Natural killer cell treated with Interleukin-12 subunit alpha and Interleukin-12 subunit beta and Interleukin-15 and Interleukin-18, amount 100 ng/mL, for 72 hours (primary cell): ENCODE measurements at regions not wholly inside any gene's neighbourhood (a gene's known extent, or its start where the extent isn't known, plus 50 kb on each side); places are given as distances from the start of the nearest gene placed in this dataset.

Source experiments
- ATAC-seq, 2 donors: fragments of 150-1000 bp; cut with Tn5 transposase in 1 of 2; sonication (Bioruptor Pico), chemical (Tn5 transposase) in 1 of 2; 2 replicates each; pipeline ENCODE4 v1.10.0; 2021
- DNase-seq: peaks from one replicate; pipeline ENCODE4 v3.0.0; 2022; ENCODE audit warnings: low spot score
- H3K27ac Mint-ChIP-seq, 2 donors: 1 replicate in 1 of 2; 2 replicates in 1 of 2; pipeline ENCODE4 v1.8.0; 2022; ENCODE audit warnings: mixed read lengths in 2 of 2, mild to moderate bottlenecking in 1 of 2, moderate library complexity in 1 of 2
- H3K27me3 Mint-ChIP-seq, 2 donors: 1 replicate in 1 of 2; 2 replicates in 1 of 2; pipeline ENCODE4 v1.8.0; 2022; ENCODE audit warnings: mixed read lengths in 2 of 2
- H3K36me3 Mint-ChIP-seq: one replicate; pipeline ENCODE4 v1.8.0; 2022; ENCODE audit warnings: mixed read lengths
- H3K4me1 Mint-ChIP-seq, 2 donors: 1 replicate in 1 of 2; 2 replicates in 1 of 2; pipeline ENCODE4 v1.8.0; 2022; ENCODE audit warnings: low read depth in 2 of 2, mixed read lengths in 2 of 2, mild to moderate bottlenecking in 1 of 2
- H3K4me3 Mint-ChIP-seq: one replicate; pipeline ENCODE4 v1.8.0; 2022; ENCODE audit warnings: mixed read lengths
- H3K9me3 Mint-ChIP-seq: 2 replicates; pipeline ENCODE4 v1.8.0; 2022; ENCODE audit warnings: mixed read lengths

DNA sequence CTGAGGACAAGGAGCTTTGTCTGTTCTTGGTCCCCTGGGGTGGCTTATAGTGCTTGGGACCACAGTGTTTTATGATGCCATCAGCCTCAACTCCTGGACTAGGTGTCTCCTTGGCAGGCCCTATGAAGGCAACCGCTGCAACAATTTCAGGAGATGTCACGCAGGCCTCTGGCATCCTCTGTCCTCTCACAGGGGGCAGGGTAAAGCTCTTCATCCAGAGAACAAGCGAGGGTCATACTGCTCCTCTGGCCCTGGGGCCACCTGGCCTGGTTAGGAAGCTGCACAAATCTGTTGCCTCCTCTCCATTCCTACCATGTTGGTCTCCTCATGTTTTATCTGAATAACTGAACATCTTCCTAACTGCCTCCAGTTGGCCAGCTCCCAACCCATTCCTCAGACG lies 148.9 kb upstream of the SPEF2 start:
- Mint-ChIP-seq H3K36me3 (no peaks in the 10 kb centered on the region), H3K4me3 (no peak overlapping the region), H3K4me1 (no peaks in the 10 kb centered on the region), H3K27me3 (peaks cover 0 to 10% of the 10 kb centered on the region in 2 donors), H3K27ac (no peak overlapping the region), H3K9me3 (no peaks in the 10 kb centered on the region)
- DNase-seq (no peak), ATAC-seq (no peak)

DNA sequence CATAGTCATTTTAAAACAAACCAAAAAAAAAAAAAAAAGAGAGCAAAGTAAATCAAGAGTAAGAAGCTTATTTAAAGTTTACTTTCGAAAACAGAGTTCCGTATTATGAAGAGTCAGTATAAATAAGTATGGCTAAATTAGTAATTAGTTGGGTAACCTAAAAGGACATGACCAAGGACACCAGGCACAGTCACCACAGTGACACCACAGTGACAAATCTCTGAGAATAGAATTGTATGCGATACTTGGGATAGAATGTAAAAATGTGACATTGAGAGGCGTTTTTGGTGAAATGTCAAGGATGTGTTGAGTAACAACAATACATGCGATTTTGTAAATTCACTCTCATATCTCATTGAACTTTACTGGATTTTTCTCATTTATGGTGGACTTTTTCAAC lies 150.9 kb upstream of the SPEF2 start:
- H3K9me3 Mint-ChIP-seq, result no peaks in the 10 kb centered on the region
- ATAC-seq, result no peak
- no peaks in the 10 kb centered on the region for H3K4me1 Mint-ChIP-seq
- H3K4me3 Mint-ChIP-seq, result no peak overlapping the region
- H3K27ac Mint-ChIP-seq, result no peak overlapping the region
- peaks cover 0 to 5% of the 10 kb centered on the region in 2 donors for H3K27me3 Mint-ChIP-seq
- DNase-seq, result no peak
- no peaks in the 10 kb centered on the region for H3K36me3 Mint-ChIP-seq

DNA sequence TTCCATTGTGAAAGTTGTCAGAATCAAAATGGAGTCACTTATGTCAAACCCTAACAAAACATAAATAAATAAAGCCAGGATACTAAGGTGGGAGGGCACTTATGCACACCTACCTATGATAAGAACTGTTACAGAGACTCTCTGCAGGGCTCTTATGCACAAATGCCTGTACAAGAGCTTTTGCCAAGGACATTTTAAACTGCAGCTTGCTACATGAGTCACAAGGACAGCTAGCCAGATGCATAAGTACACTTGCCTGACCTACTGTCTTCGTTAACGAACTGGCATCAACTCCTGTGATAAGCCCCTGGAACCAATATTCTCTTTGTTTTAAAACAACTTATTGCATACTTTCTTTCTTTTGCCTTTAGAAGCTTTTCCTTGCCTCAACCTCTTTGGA lies 152.9 kb upstream of the SPEF2 start:
- Mint-ChIP-seq H3K9me3 (no peaks in the 10 kb centered on the region), H3K4me3 (no peak overlapping the region), H3K36me3 (no peaks in the 10 kb centered on the region), H3K4me1 (no peaks in the 10 kb centered on the region), H3K27me3 (peaks cover 0 to 4% of the 10 kb centered on the region in 2 donors), H3K27ac (no peak overlapping the region)
- DNase-seq (no peak), ATAC-seq (no peak)

DNA sequence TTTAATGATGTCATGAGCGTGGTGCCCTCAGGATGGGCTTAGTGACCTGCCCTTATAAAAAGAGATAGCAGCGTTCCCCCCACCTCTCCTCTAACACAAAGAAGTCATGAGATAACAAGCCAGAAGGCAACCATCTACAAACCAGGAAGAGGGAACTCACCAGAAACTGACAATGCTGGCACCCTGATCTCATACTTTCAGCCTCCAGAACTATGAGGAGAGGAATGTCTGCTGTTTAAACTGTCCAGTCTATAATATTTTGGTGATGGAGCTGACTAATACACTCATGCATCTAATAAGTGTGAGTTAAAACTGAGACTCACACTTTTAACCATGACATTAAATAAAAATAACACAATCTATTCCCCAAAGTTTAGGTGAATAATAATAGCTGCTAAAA lies 156.1 kb upstream of the SPEF2 start:
- no peak for ATAC-seq
- Mint-ChIP-seq H3K36me3 (no peaks in the 10 kb centered on the region), H3K4me3 (no peak overlapping the region), H3K27ac (no peak overlapping the region), H3K4me1 (no peaks in the 10 kb centered on the region), H3K27me3 (peaks cover 0 to 2% of the 10 kb centered on the region in 2 donors), H3K9me3 (peaks cover 3% of the 10 kb centered on the region)
- no peak for DNase-seq

DNA sequence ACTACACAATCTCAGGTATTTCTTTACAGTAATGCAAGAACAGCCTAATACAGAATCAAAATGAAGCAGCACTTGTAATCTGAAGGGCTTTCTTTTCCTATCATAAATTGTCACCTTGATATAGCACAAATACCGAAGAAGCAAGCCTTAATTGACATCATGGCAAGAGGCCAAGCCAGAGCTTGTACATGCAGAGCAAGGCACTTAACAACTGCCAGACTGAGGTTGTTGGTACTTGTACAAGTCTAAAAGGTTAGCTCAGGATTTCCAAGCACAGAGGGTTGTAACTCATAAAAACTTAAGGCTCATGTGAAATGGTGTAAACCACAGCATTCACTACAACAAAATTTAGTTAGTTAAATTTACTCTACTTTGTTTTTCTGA lies 158.8 kb upstream of the SPEF2 start:
- DNase-seq (no peak), ATAC-seq (no peak)
- Mint-ChIP-seq H3K4me1 (no peaks in the 10 kb centered on the region), H3K4me3 (no peak overlapping the region), H3K27me3 (no peaks in the 10 kb centered on the region), H3K27ac (no peak overlapping the region), H3K9me3 (peaks cover 3% of the 10 kb centered on the region), H3K36me3 (no peaks in the 10 kb centered on the region)

DNA sequence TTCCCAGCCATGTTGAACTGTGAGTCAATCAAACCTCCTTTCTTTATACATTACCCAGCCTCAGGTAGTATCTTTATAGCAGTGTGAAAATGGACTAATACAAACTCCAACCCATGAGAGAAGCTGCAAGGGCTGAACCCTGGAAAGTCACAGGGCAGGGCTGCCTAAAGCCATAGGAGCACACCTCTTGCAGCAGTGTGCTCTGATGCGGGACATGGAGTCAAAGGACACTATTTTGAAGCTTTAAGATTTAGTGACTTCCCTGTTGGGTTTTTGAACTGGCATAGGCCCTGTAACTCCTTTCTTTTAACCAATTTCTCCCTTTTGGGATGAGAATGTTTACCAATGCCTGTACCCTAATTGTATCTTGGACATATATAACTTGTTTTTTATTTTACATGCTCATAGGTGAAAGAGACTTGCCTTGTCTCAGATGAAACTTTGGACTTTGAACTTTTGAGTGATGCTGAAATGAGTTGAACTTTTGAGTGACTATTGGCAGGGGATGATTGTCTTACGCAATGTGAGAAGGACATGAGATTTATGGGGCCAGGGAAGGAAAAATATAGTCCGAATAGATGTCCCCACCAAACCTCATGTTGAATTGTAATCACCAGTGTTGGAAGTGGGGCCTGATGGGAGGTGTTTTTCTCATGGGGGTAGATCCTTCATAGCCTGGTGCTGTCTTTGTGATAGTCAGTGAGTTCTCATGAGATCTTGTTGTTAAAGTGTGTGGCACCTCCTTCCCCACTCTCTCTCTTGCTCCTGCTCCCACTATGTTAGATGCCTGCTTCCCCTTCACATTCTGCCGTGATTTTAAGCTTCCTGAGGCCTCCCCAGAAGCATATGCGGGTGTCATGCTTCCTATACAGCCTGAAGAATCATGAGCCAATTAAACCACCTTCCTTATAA lies 159.5 kb upstream of the SPEF2 start:
- Mint-ChIP-seq H3K9me3 (peaks cover 3% of the 10 kb centered on the region), H3K27me3 (no peaks in the 10 kb centered on the region), H3K27ac (no peak overlapping the region), H3K36me3 (no peaks in the 10 kb centered on the region), H3K4me3 (no peak overlapping the region), H3K4me1 (no peaks in the 10 kb centered on the region)
- no peak for DNase-seq
- ATAC-seq, result no peak

DNA sequence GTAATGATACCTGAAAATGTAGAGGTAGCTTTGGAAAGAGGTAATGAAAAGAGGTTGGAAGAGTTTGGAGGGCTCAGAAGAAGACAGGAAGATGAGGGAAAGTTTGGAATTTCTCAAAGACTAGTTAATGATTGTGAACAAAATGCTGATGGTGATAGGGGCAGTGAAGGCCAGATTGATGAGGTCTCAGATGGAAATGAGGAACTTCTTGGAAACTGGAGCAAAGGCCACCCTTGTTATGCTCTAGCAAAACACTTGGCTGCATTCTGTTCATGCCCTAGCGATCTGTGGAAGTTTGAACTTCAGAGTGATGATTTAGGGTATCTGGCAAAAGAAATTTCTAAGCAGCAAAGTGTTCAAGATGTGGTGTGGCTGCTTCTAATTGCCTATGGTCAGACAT lies 161.2 kb upstream of the SPEF2 start:
- ATAC-seq (no peak), DNase-seq (no peak)
- Mint-ChIP-seq H3K27ac (no peak overlapping the region), H3K36me3 (no peaks in the 10 kb centered on the region), H3K4me1 (no peaks in the 10 kb centered on the region), H3K27me3 (no peaks in the 10 kb centered on the region), H3K4me3 (no peak overlapping the region), H3K9me3 (peaks cover 3% of the 10 kb centered on the region)

DNA sequence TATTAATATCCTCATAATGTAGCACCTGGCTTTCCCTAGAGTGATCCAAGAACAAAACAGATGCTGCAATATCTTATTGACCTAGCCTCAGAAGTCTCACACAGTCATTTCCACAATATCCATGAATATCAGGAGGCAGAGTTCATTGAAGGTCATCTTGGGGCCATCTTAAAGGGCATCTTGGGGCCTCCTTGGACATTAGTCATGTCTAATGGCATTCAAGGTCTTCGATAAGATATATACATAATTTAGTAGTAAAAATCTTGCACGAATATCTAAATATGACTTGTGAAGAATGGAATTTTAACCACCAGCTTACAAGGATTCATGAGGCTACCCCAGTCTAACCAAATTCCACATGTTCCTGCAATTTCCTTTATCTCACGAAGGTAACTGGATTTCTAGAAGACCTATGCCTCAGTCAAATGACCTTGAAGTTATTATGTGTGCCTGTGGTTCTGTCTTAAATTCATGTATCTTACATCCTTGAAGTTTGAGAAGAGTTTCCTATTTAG lies 163.6 kb upstream of the SPEF2 start:
- Mint-ChIP-seq H3K4me3 (no peak overlapping the region), H3K27me3 (no peaks in the 10 kb centered on the region), H3K36me3 (no peaks in the 10 kb centered on the region), H3K27ac (no peak overlapping the region), H3K4me1 (no peaks in the 10 kb centered on the region), H3K9me3 (peaks cover 11% of the 10 kb centered on the region)
- ATAC-seq (no peak), DNase-seq (no peak)

DNA sequence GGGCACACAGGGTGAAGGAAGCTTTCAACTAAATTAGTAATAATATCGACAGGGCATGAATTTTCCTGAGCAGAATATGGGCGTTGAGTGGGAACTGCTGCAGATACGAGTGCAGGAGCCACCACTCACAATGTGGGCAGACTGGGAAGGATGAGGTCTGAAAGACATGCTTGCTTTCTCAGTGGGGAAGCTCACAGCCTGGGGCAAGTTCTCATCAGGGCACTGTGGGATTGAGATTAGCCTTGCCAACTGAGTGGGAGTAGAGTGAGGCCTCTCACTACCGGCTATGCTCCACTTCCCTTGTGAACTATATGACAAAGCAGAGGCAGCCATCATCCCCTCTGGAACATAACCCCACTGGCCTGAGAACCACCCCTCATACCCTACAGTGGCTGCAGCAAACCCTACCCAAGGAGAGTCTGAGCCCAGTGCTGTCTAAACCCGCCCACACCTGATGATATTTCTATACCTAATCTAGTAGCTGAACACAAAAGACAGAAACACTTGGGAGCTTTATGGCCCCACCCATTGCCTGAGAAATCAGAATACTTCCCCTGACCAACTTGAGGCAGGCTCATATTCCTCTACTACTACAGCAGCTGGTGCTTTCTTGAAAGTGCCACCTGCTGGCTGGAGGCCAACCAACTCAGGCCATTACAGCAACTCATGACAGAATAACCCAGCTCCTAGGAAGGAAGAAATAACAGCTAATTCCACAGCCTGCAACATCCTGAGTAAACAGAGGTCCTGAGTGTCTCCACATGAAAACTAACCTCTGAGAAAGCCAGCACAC lies 173.7 kb upstream of the SPEF2 start:
- no peaks in the 10 kb centered on the region for H3K36me3 Mint-ChIP-seq
- DNase-seq (no peak), ATAC-seq (peak in 1 of 2 donors; percentile 43)
- H3K9me3 Mint-ChIP-seq, result peaks cover 3% of the 10 kb centered on the region
- no peaks in the 10 kb centered on the region for H3K4me1 Mint-ChIP-seq
- no peak overlapping the region for H3K4me3 Mint-ChIP-seq
- H3K27ac Mint-ChIP-seq, result no peak overlapping the region
- peaks cover 0 to 2% of the 10 kb centered on the region in 2 donors for H3K27me3 Mint-ChIP-seq

DNA sequence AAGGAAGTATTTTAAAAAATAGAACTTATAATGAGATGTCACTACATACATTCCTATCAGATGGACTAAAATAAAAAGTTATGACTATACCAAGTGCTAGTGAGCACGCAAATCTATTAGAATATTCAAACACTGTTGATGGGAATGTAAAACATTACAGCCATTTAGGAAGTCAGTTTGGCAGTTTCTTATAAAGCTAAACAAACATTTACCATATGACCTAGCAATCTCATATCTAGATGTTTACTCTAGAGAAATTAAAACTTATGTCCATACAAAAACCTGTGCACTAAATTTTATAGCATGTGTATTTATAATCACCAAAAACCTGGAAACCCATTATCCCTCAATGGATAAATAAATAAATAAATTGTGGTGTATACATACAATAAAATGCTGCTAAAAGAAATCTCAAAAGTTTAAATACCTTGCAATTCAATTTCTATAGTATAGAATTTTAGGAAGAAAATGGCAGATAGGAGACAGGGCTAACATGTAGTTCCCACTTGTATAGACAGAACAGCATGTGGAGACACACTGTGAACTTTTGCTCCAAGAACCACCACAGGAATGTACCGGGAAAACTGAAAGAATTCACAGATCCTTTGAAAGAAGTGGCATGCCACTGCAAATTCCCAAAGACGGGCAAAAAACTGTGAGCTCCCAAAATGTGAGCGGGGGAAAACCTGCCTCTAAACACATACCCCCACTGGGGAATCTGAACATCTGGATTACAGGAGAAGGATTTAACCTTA lies 174.6 kb upstream of the SPEF2 start:
- Mint-ChIP-seq H3K27ac (no peak overlapping the region), H3K4me1 (no peaks in the 10 kb centered on the region), H3K27me3 (peaks cover 0 to 9% of the 10 kb centered on the region in 2 donors), H3K9me3 (peaks cover 8% of the 10 kb centered on the region), H3K36me3 (no peaks in the 10 kb centered on the region), H3K4me3 (no peak overlapping the region)
- ATAC-seq, result no peak
- no peak for DNase-seq

DNA sequence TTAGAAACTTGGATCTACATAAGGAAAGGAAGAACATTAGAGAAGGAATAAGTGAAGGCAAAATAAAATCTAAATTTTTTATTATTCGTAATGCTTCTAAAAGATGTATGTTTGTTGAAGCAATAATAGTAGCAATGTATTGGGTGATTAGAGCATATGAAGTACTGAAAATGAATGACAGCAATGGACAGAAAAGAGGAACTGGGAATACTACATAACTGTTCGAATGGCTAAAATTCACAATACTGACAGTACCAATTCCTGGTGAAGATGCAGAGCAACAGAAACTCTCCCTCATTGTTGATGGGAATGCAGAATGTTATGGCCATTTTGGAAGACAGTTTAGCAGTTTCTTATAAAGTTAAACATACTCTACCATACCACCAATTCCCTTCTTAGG lies 177.3 kb upstream of the SPEF2 start:
- Mint-ChIP-seq H3K4me1 (no peaks in the 10 kb centered on the region), H3K9me3 (peaks cover 8% of the 10 kb centered on the region), H3K36me3 (no peaks in the 10 kb centered on the region), H3K27me3 (peaks cover 0 to 9% of the 10 kb centered on the region in 2 donors), H3K4me3 (no peak overlapping the region), H3K27ac (no peak overlapping the region)
- DNase-seq, result no peak
- ATAC-seq, result no peak

DNA sequence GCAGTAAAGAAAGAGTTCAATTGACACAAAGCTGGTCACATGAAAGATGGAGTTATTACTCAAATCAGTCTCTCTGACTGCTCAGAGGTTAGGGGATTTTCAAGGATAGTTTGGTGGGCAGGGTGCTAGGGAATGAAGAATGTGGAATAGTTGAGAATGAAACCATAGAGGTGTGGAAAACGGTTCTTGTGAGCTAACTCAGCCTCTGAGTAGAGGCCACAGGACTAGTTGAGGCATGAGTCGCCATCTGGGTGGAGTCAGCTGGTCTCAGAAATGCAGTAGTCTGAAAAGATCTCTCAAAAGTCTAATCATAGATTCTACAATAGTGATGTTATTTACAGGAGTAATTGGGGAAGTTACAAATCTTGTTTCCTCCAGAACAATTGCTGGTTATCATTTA lies 178.9 kb upstream of the SPEF2 start:
- no peaks in the 10 kb centered on the region for H3K36me3 Mint-ChIP-seq
- H3K27ac Mint-ChIP-seq, result no peak overlapping the region
- H3K4me3 Mint-ChIP-seq, result no peak overlapping the region
- H3K27me3 Mint-ChIP-seq, result peaks cover 0 to 9% of the 10 kb centered on the region in 2 donors
- H3K4me1 Mint-ChIP-seq, result no peaks in the 10 kb centered on the region
- DNase-seq, result no peak
- no peak for ATAC-seq
- peaks cover 8% of the 10 kb centered on the region for H3K9me3 Mint-ChIP-seq

DNA sequence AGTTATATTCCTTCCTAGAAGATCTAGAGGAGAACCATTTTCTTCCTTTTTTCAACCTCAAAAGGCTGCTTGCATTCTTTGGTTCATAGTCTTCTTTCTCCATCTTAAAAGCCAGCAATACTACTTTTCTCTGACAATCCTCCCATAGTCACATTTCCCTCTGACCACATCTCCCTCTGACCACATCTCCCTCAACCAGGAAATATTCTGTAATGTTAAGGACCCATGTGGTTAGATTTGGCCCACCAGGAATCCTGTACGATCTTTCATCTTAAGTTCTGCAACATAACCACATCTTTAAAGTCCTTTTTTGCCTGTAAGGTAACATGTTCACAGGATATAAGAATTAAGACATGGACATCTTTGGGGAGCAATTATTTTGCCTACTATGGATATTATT lies 179.4 kb upstream of the SPEF2 start:
- H3K27ac Mint-ChIP-seq, result no peak overlapping the region
- H3K4me3 Mint-ChIP-seq, result no peak overlapping the region
- ATAC-seq, result no peak
- H3K27me3 Mint-ChIP-seq, result peaks cover 0 to 9% of the 10 kb centered on the region in 2 donors
- no peaks in the 10 kb centered on the region for H3K36me3 Mint-ChIP-seq
- no peaks in the 10 kb centered on the region for H3K4me1 Mint-ChIP-seq
- DNase-seq, result no peak
- peaks cover 8% of the 10 kb centered on the region for H3K9me3 Mint-ChIP-seq
